ENCODE measurements at regions not wholly inside any gene's neighbourhood (a gene's known extent, or its start where the extent isn't known, plus 50 kb on each side); places are given as distances from the start of the nearest gene placed in this dataset.

- no peak for DNase-seq
These were observed 1255.7 kb downstream of the ZPLD1 start for GRCh38 chr3:103690536-103690935.

GRCh38 chr3:103693831-103694230, 1259.0 kb downstream of the ZPLD1 start:
- no peak for DNase-seq

- DNase-seq: no peak
These were observed 1263.8 kb downstream of the ZPLD1 start for GRCh38 chr3:103698646-103699045.

- no peak for DNase-seq
These were observed 1264.4 kb downstream of the ZPLD1 start for GRCh38 chr3:103699228-103699627.

- no peak for DNase-seq
These were observed 1270.8 kb downstream of the ZPLD1 start for GRCh38 chr3:103705641-103706040.

GRCh38 chr3:103706671-103707070, 1271.9 kb downstream of the ZPLD1 start:
- DNase-seq: no peak

GRCh38 chr3:103711670-103712069, 1276.9 kb downstream of the ZPLD1 start:
- no peak for DNase-seq

- DNase-seq: no peak
These were observed 1277.6 kb downstream of the ZPLD1 start for GRCh38 chr3:103712320-103713008.

GRCh38 chr3:103729547-103729946, 1294.7 kb downstream of the ZPLD1 start:
- no peak for DNase-seq

- DNase-seq: no peak
These were observed 1295.9 kb downstream of the ZPLD1 start for GRCh38 chr3:103730744-103731143.

GRCh38 chr3:103752986-103753385, 1318.2 kb downstream of the ZPLD1 start:
- no peak for DNase-seq

GRCh38 chr3:103767635-103768034, 1332.8 kb downstream of the ZPLD1 start:
- no peak for DNase-seq

GRCh38 chr3:103785017-103785416, 1350.2 kb downstream of the ZPLD1 start:
- DNase-seq: no peak

- no peak for DNase-seq
These were observed 1350.7 kb downstream of the ZPLD1 start for GRCh38 chr3:103785537-103785936.

- no peak for DNase-seq
These were observed 1351.5 kb downstream of the ZPLD1 start for GRCh38 chr3:103786296-103786695.

GRCh38 chr3:103787164-103787871, 1352.5 kb downstream of the ZPLD1 start:
- DNase-seq: no peak

GRCh38 chr3:103787879-103788278, 1353.1 kb downstream of the ZPLD1 start:
- no peak for DNase-seq

GRCh38 chr3:103791786-103792515, 1357.1 kb downstream of the ZPLD1 start:
- DNase-seq: no peak

- DNase-seq: no peak
These were observed 1359.8 kb downstream of the ZPLD1 start for GRCh38 chr3:103794656-103795055.

GRCh38 chr3:103796068-103796467, 1361.3 kb downstream of the ZPLD1 start:
- DNase-seq: no peak

GRCh38 chr3:103803787-103804186, 1369.0 kb downstream of the ZPLD1 start:
- DNase-seq: no peak

GRCh38 chr3:103810167-103810566, 1375.4 kb downstream of the ZPLD1 start:
- no peak for DNase-seq

GRCh38 chr3:103813955-103814354, 1379.1 kb downstream of the ZPLD1 start:
- DNase-seq: no peak

GRCh38 chr3:103818398-103818797, 1383.6 kb downstream of the ZPLD1 start:
- no peak for DNase-seq
